GM12878 (cell line): ENCODE measurements at regions not wholly inside any gene's neighbourhood (a gene's known extent, or its start where the extent isn't known, plus 50 kb on each side); places are given as distances from the start of the nearest gene placed in this dataset.

Experiments used
- ATAC-seq: fragments of 200-7000 bp; cut with Tn5 transposase; 3 replicates; pipeline ENCODE4 v1.9.1; 2020; ENCODE audit warnings: mild to moderate bottlenecking, moderate library complexity
- BruUV-seq: library from RNA; stranded (reverse); fragments of 400-500 nt; replicated peaks from 2 replicates; lab custom pipeline; 2021; lab: Mats Ljungman, UMichigan
- CTCF ChIA-PET: fragments of 300-600 bp; sonication (Branson Sonifier 250); formaldehyde crosslinking; extraction: SDS; loops from one replicate; lab custom pipeline; 2021; ENCODE audit warnings: inconsistent platforms; lab: Yijun Ruan, JAX
- POLR2A ChIA-PET: fragments of 350-600 bp; formaldehyde crosslinking; extraction: SDS; loops from one replicate; lab custom pipeline; 2021; ENCODE audit warnings: inconsistent platforms; lab: Charles Lee
- RAD21 ChIA-PET: fragments of 300-600 bp; sonication (Branson Sonifier 250); formaldehyde crosslinking; loops from one replicate; lab custom pipeline; 2023; ENCODE audit warnings: antibody characterized with exemption; ENCODE audit not compliant: unreplicated experiment; lab: Charles Lee
- SMC1A ChIA-PET: fragments of 300-600 bp; sonication (Branson Sonifier 250); formaldehyde crosslinking; loops from one replicate; lab custom pipeline; 2023; ENCODE audit not compliant: unreplicated experiment, uncharacterized antibody; lab: Charles Lee
- DNase-seq: peaks from one replicate; pipeline ENCODE4 v3.0.0-alpha.2; 2011; ENCODE audit warnings: low read depth, low spot score
- FAIRE-seq: peaks from 3 replicates; lab custom pipeline; 2011; peaks lifted over from hg19 to GRCh38; lab: Jason Lieb, UNC
- H2AFZ ChIP-seq: 2 replicates; pipeline ENCODE4 v1.6.0; 2011; ENCODE audit warnings: low read depth, low read length, control low read depth; ENCODE audit not compliant: control insufficient read depth
- H3K27ac ChIP-seq: 2 replicates; pipeline ENCODE4 v1.5.1; 2011; ENCODE audit warnings: control low read depth; ENCODE audit not compliant: control insufficient read depth, insufficient read depth
- H3K27me3 ChIP-seq, 2 experiments: replicated peaks in 1 of 2; 2 replicates each; pipeline versions ENCODE4 v1.6.0 to v1.6.1; 2011; ENCODE audit warnings: low read length in 1 of 2; ENCODE audit not compliant: control insufficient read depth in 2 of 2, insufficient read depth in 2 of 2
- H3K36me3 ChIP-seq, 2 experiments: 2 replicates each; pipeline ENCODE4 v1.5.1; 2011; ENCODE audit warnings: low read length in 1 of 2; ENCODE audit not compliant: control insufficient read depth in 2 of 2, insufficient read depth in 2 of 2
- H3K4me1 ChIP-seq: 2 replicates; pipeline ENCODE4 v1.6.1; 2011; ENCODE audit warnings: mild to moderate bottlenecking, low read length, moderate library complexity, mixed read lengths; ENCODE audit not compliant: control insufficient read depth, insufficient read depth
- H3K4me2 ChIP-seq: 2 replicates; pipeline ENCODE4 v1.6.0; 2011; ENCODE audit warnings: control low read depth; ENCODE audit not compliant: control insufficient read depth, insufficient read depth
- H3K4me3 ChIP-seq: fragments of 200-600 bp; sonication (generic); 2 replicates; pipeline ENCODE4 v1.5.1; 2016
- H3K79me2 ChIP-seq: 2 replicates; pipeline ENCODE4 v1.6.0; 2011; ENCODE audit warnings: low read length; ENCODE audit not compliant: control insufficient read depth, insufficient read depth
- H3K9ac ChIP-seq: 2 replicates; pipeline ENCODE4 v1.8.0; 2011; ENCODE audit warnings: low read length, control low read depth, mixed read lengths; ENCODE audit not compliant: control insufficient read depth, insufficient read depth
- H3K9me3 ChIP-seq: replicated peaks from 3 replicates; pipeline ENCODE4 v1.5.1; 2011; ENCODE audit warnings: mild to moderate bottlenecking, low read length; ENCODE audit not compliant: control insufficient read depth, insufficient read depth
- H4K20me1 ChIP-seq: 2 replicates; pipeline ENCODE4 v1.6.0; 2011; ENCODE audit not compliant: control insufficient read depth, insufficient read depth
- ATF3 ChIP-seq: IDR thresholded peaks from 2 replicates; pipeline ENCODE4 v1.6.1; 2011; ENCODE audit warnings: low read depth, mild to moderate bottlenecking, low read length, moderate library complexity, borderline replicate concordance; ENCODE audit errors: extremely low read depth
- FOS ChIP-seq: IDR thresholded peaks from 3 replicates; pipeline ENCODE4 v1.6.1; 2011; ENCODE audit warnings: borderline replicate concordance; ENCODE audit not compliant: insufficient read length; ENCODE audit errors: extremely low read depth
- PRDM15 ChIP-seq: fragments of 450-650 bp; formaldehyde crosslinking; IDR thresholded peaks from 2 replicates; pipeline ENCODE4 v1.4.0; 2020; ENCODE audit warnings: mild to moderate bottlenecking, moderate library complexity
- SRF ChIP-seq, 2 experiments: IDR thresholded peaks; 2 replicates each; pipeline ENCODE4 v1.6.1; 2011; ENCODE audit warnings: low read depth in 2 of 2, low read length in 2 of 2, mild to moderate bottlenecking in 1 of 2, moderate library complexity in 1 of 2
- USF1 ChIP-seq: IDR thresholded peaks from 2 replicates; pipeline ENCODE4 v1.6.1; 2011; ENCODE audit warnings: borderline replicate concordance, low read depth, mild to moderate bottlenecking, moderate library complexity, mixed read lengths, low read length; ENCODE audit not compliant: insufficient read depth; ENCODE audit errors: extremely low read length
- ZBTB40 ChIP-seq: fragments of 450-650 bp; IDR thresholded peaks from 2 replicates; pipeline ENCODE4 v1.6.1; 2016; ENCODE audit warnings: mild to moderate bottlenecking, moderate library complexity, borderline replicate concordance
- ZSCAN29 ChIP-seq: fragments of 450-650 bp; IDR thresholded peaks from 2 replicates; pipeline ENCODE4 v1.6.1; 2017; ENCODE audit warnings: mild to moderate bottlenecking, moderate library complexity
- WGBS: methylation state at CpG from one replicate; pipeline ENCODE4 v1.1.6; 2016; ENCODE audit warnings: low lambda C conversion rate; ENCODE audit not compliant: insufficient replicate concordance, insufficient coverage; ENCODE audit errors: missing lambda C conversion rate; 5-methylcytosine and 5-hydroxymethylcytosine counted together
- in situ Hi-C: fragments of 300-500 bp; cut with MboI; formaldehyde crosslinking; loops from 9 replicates; pipeline ENCODE4 v1.14.3; 2018; ENCODE audit warnings: mixed read lengths
- intact Hi-C: fragments of 100-400 bp; cut with micrococcal nuclease; formaldehyde crosslinking; loops from one replicate; pipeline ENCODE4 v1.14.2; 2022; ENCODE audit not compliant: unreplicated experiment

- no peak for TF ChIP-seq PRDM15
Observed at GRCh38 chr13:110062077-110062776, 244.7 kb downstream of the COL4A1 start (continued).

- in situ Hi-C loops (no loop called here), intact Hi-C loops (no loop called here)
- RAD21 ChIA-PET: no interaction called here
- no TSS peak for BruUV-seq
- no peak overlapping the region for H3K4me3 ChIP-seq
- no peak for ATAC-seq
- no peak overlapping the region for H3K27ac ChIP-seq
- WGBS: 33% methylated on average over 4 of the region's 4 CpGs
- H3K9ac ChIP-seq: no peak overlapping the region
- no peaks in the 10 kb centered on the region for H4K20me1 ChIP-seq
- no peak overlapping the region for H2AFZ ChIP-seq
- no peak for TF ChIP-seq ZBTB40
- TF ChIP-seq ATF3: no peak
- no peak for TF ChIP-seq SRF (IDR thresholded peaks at IDR 0.05; ENCODE audit: low read depth in 2 of 2, low read length in 2 of 2)
- TF ChIP-seq FOS: no peak
- no peak for TF ChIP-seq ZSCAN29
- no peak for TF ChIP-seq USF1
- H3K27me3 ChIP-seq: no peaks in the 10 kb centered on the region; a peak in 1 of 4 replicates
- H3K4me1 ChIP-seq: no peaks in the 10 kb centered on the region
- FAIRE-seq: no peak
- no peaks in the 10 kb centered on the region for H3K79me2 ChIP-seq
- H3K4me2 ChIP-seq: no peak overlapping the region
- CTCF ChIA-PET: no interaction called here
- no peaks in the 10 kb centered on the region for H3K36me3 ChIP-seq
- H3K9me3 ChIP-seq: no peaks in the 10 kb centered on the region
- POLR2A ChIA-PET: no interaction called here
- SMC1A ChIA-PET: no interaction called here
- DNase-seq: no peak
Observed at GRCh38 chr13:110061270-110061669, 245.7 kb downstream of the COL4A1 start.
